Neuronal stem cell (in vitro differentiated cells): ENCODE measurements at regions not wholly inside any gene's neighbourhood (a gene's known extent, or its start where the extent isn't known, plus 50 kb on each side); places are given as distances from the start of the nearest gene placed in this dataset.

Experiments used
- DNase-seq: peaks from one replicate; pipeline ENCODE4 v3.0.0-alpha.2; 2013; ENCODE audit warnings: low spot score
- H2AFZ ChIP-seq: one replicate; pipeline ENCODE4 v1.6.1; 2013; ENCODE audit warnings: mild to moderate bottlenecking, low read length, inconsistent platforms
- H2AK5ac ChIP-seq: 2 replicates; pipeline ENCODE4 v1.6.1; 2013; ENCODE audit warnings: low read depth, mild to moderate bottlenecking, inconsistent platforms, low read length, moderate library complexity, mixed read lengths
- H2BK120ac ChIP-seq: 2 replicates; pipeline ENCODE4 v1.6.1; 2013; ENCODE audit warnings: low read depth, mild to moderate bottlenecking, inconsistent platforms, low read length, moderate library complexity, mixed read lengths
- H2BK12ac ChIP-seq: one replicate; pipeline ENCODE4 v1.6.1; 2013; ENCODE audit warnings: low read length, inconsistent platforms
- H2BK15ac ChIP-seq: 2 replicates; pipeline ENCODE4 v1.6.1; 2013; ENCODE audit warnings: mild to moderate bottlenecking, low read length, inconsistent platforms, mixed read lengths
- H2BK5ac ChIP-seq: one replicate; pipeline ENCODE4 v1.6.1; 2013; ENCODE audit warnings: inconsistent platforms, mild to moderate bottlenecking, low read length, moderate library complexity
- H3K14ac ChIP-seq: one replicate; pipeline ENCODE4 v1.6.1; 2013; ENCODE audit warnings: low read length, inconsistent platforms
- H3K18ac ChIP-seq: 2 replicates; pipeline ENCODE4 v1.6.1; 2013; ENCODE audit warnings: low read length, inconsistent platforms
- H3K23ac ChIP-seq: 2 replicates; pipeline ENCODE4 v1.6.1; 2013; ENCODE audit warnings: low read depth, mild to moderate bottlenecking, mixed read lengths, low read length, inconsistent platforms; ENCODE audit not compliant: poor library complexity
- H3K27ac ChIP-seq: replicated peaks from 3 replicates; pipeline ENCODE4 v1.5.1; 2013; ENCODE audit warnings: low read length, inconsistent platforms
- H3K27me3 ChIP-seq, 3 experiments: 2 replicates each; pipeline ENCODE4 v1.6.1; 2013; ENCODE audit warnings: low read length in 3 of 3, mild to moderate bottlenecking in 2 of 3, inconsistent platforms in 1 of 3, low read depth in 1 of 3, mixed read lengths in 1 of 3, moderate library complexity in 1 of 3; ENCODE audit not compliant: control insufficient read depth in 3 of 3, insufficient read depth in 3 of 3
- H3K36me3 ChIP-seq, 2 donors: replicated peaks in 1 of 2; 2 replicates each; pipeline ENCODE4 v1.6.1; 2013; ENCODE audit warnings: low read length in 2 of 2; ENCODE audit not compliant: control insufficient read depth in 2 of 2, insufficient read depth in 2 of 2
- H3K4ac ChIP-seq: 2 replicates; pipeline ENCODE4 v1.6.1; 2013; ENCODE audit warnings: inconsistent platforms, mild to moderate bottlenecking, low read length, moderate library complexity
- H3K4me1 ChIP-seq, 2 donors: 1 replicate in 1 of 2; 2 replicates in 1 of 2; pipeline ENCODE4 v1.6.1; 2013; ENCODE audit warnings: low read length in 2 of 2, low read depth in 1 of 2; ENCODE audit not compliant: control insufficient read depth in 2 of 2, insufficient read depth in 1 of 2
- H3K4me2 ChIP-seq: one replicate; pipeline ENCODE4 v1.6.1; 2013; ENCODE audit warnings: mild to moderate bottlenecking, low read length, inconsistent platforms; ENCODE audit not compliant: insufficient read depth, poor library complexity, severe bottlenecking
- H3K4me3 ChIP-seq, 2 donors: 2 replicates each; pipeline ENCODE4 v1.5.1; 2013; ENCODE audit warnings: low read length in 2 of 2, mild to moderate bottlenecking in 2 of 2, inconsistent platforms in 1 of 2, moderate library complexity in 1 of 2
- H3K79me1 ChIP-seq: one replicate; pipeline ENCODE4 v1.6.1; 2013; ENCODE audit warnings: low read depth, mild to moderate bottlenecking, inconsistent platforms, low read length, moderate library complexity
- H3K9ac ChIP-seq: one replicate; pipeline ENCODE4 v1.6.1; 2013; ENCODE audit warnings: mild to moderate bottlenecking, low read depth, low read length, inconsistent platforms; ENCODE audit not compliant: poor library complexity
- H3K9me3 ChIP-seq, 2 donors: replicated peaks in 1 of 2; 2 replicates each; pipeline versions ENCODE3 to v1.6.1; 2013; ENCODE audit warnings: low read length in 2 of 2, mild to moderate bottlenecking in 2 of 2, inconsistent platforms in 1 of 2, low read depth in 1 of 2, mixed read lengths in 1 of 2, moderate library complexity in 1 of 2; ENCODE audit not compliant: control insufficient read depth in 2 of 2, insufficient read depth in 1 of 2
- H4K8ac ChIP-seq: one replicate; pipeline ENCODE4 v1.6.1; 2013; ENCODE audit warnings: low read depth, mild to moderate bottlenecking, inconsistent platforms, low read length, moderate library complexity
- H4K91ac ChIP-seq: one replicate; pipeline ENCODE4 v1.6.1; 2013; ENCODE audit warnings: low read length, low read depth, mild to moderate bottlenecking, inconsistent platforms; ENCODE audit not compliant: poor library complexity
- WGBS, 2 donors: extraction: QIAGEN DNeasy Blood & Tissue Kit; methylation state at CpG; one replicate each; pipeline ENCODE4 v1.1.7; 2013; ENCODE audit warnings: missing lambda C conversion rate in 2 of 2, mixed read lengths in 1 of 2; ENCODE audit not compliant: insufficient read length in 2 of 2, insufficient replicate concordance in 1 of 2; ENCODE audit errors: extremely low coverage in 2 of 2; 5-methylcytosine and 5-hydroxymethylcytosine counted together

- H3K18ac ChIP-seq: no peak overlapping the region
- no peak overlapping the region for H2BK120ac ChIP-seq
- H3K4me2 ChIP-seq: no peak overlapping the region
- no peaks in the 10 kb centered on the region for H3K27me3 ChIP-seq
- no peak overlapping the region for H3K27ac ChIP-seq
- no peaks in the 10 kb centered on the region for H3K4me1 ChIP-seq
- no peak overlapping the region for H3K4me3 ChIP-seq
- no peak overlapping the region for H2AFZ ChIP-seq
- no peak overlapping the region for H2BK15ac ChIP-seq
- no peak overlapping the region for H4K91ac ChIP-seq
- no peak overlapping the region for H2BK5ac ChIP-seq
- H3K36me3 ChIP-seq: no peaks in the 10 kb centered on the region
- H3K79me1 ChIP-seq: no peaks in the 10 kb centered on the region
- H3K9me3 ChIP-seq: no peaks in the 10 kb centered on the region
- H4K8ac ChIP-seq: no peak overlapping the region
- H3K9ac ChIP-seq: no peak overlapping the region
- no peak overlapping the region for H3K23ac ChIP-seq
- H3K4ac ChIP-seq: no peak overlapping the region
- H2BK12ac ChIP-seq: no peak overlapping the region
- H3K14ac ChIP-seq: no peak overlapping the region
- no peak overlapping the region for H2AK5ac ChIP-seq
- no peak for DNase-seq
- no CpG with 5 or more reads among the region's 3 CpGs for WGBS, 2 donors
Observed at GRCh38 chr13:108084840-108085239, 130.5 kb downstream of the LIG4 start.

GRCh38 chr13:108083056-108083455 lies 132.3 kb downstream of the LIG4 start:
- H2BK5ac ChIP-seq: no peak overlapping the region
- no peaks in the 10 kb centered on the region for H3K9me3 ChIP-seq
- no peaks in the 10 kb centered on the region for H3K36me3 ChIP-seq
- no peak overlapping the region for H4K91ac ChIP-seq
- no peaks in the 10 kb centered on the region for H3K79me1 ChIP-seq
- H3K27me3 ChIP-seq: no peaks in the 10 kb centered on the region
- no peak overlapping the region for H2BK12ac ChIP-seq
- H3K4me1 ChIP-seq: no peaks in the 10 kb centered on the region
- H4K8ac ChIP-seq: no peak overlapping the region
- H3K27ac ChIP-seq: no peak overlapping the region
- H3K9ac ChIP-seq: no peak overlapping the region
- H2AFZ ChIP-seq: no peak overlapping the region
- no peak overlapping the region for H3K4me3 ChIP-seq
- no peak overlapping the region for H3K18ac ChIP-seq
- H3K4me2 ChIP-seq: no peak overlapping the region
- H2AK5ac ChIP-seq: no peak overlapping the region
- no CpG with 5 or more reads among the region's 2 CpGs for WGBS, 2 donors
- H2BK15ac ChIP-seq: no peak overlapping the region
- no peak overlapping the region for H3K23ac ChIP-seq
- no peak overlapping the region for H2BK120ac ChIP-seq
- no peak for DNase-seq
- no peak overlapping the region for H3K14ac ChIP-seq
- H3K4ac ChIP-seq: no peak overlapping the region

GRCh38 chr13:108082481-108082880 lies 132.9 kb downstream of the LIG4 start:
- no peaks in the 10 kb centered on the region for H3K4me1 ChIP-seq
- H2BK15ac ChIP-seq: no peak overlapping the region
- H4K91ac ChIP-seq: no peak overlapping the region
- H3K4ac ChIP-seq: no peak overlapping the region
- no peak overlapping the region for H3K18ac ChIP-seq
- no peaks in the 10 kb centered on the region for H3K36me3 ChIP-seq
- no peak overlapping the region for H3K9ac ChIP-seq
- H3K4me3 ChIP-seq: no peak overlapping the region
- no CpG with 5 or more reads among the region's 4 CpGs for WGBS, 2 donors
- no peaks in the 10 kb centered on the region for H3K79me1 ChIP-seq
- no peak overlapping the region for H3K23ac ChIP-seq
- H2AK5ac ChIP-seq: no peak overlapping the region
- H2BK5ac ChIP-seq: no peak overlapping the region
- no peak overlapping the region for H2BK120ac ChIP-seq
- H3K27me3 ChIP-seq: no peaks in the 10 kb centered on the region
- H3K27ac ChIP-seq: no peak overlapping the region
- H3K4me2 ChIP-seq: no peak overlapping the region
- no peak overlapping the region for H2AFZ ChIP-seq
- H3K9me3 ChIP-seq: no peaks in the 10 kb centered on the region
- H4K8ac ChIP-seq: no peak overlapping the region
- DNase-seq: no peak
- no peak overlapping the region for H3K14ac ChIP-seq
- H2BK12ac ChIP-seq: no peak overlapping the region

GRCh38 chr13:108077284-108077683 lies 138.1 kb downstream of the LIG4 start:
- Histone ChIP-seq H3K4ac (no peak overlapping the region), H3K4me2 (no peak overlapping the region), H2BK15ac (no peak overlapping the region), H3K27me3 (no peaks in the 10 kb centered on the region), H3K9ac (no peak overlapping the region), H4K8ac (no peak overlapping the region), H4K91ac (no peak overlapping the region), H3K36me3 (no peaks in the 10 kb centered on the region), H3K4me1 (no peaks in the 10 kb centered on the region), H3K18ac (no peak overlapping the region), H3K23ac (no peak overlapping the region), H2BK5ac (no peak overlapping the region), H3K79me1 (no peaks in the 10 kb centered on the region), H2AK5ac (no peak overlapping the region), H3K4me3 (no peak overlapping the region), H2BK12ac (no peak overlapping the region), H3K14ac (no peak overlapping the region), H3K27ac (no peak overlapping the region), H3K9me3 (no peaks in the 10 kb centered on the region), H2BK120ac (no peak overlapping the region), H2AFZ (no peak overlapping the region)
- no CpG with 5 or more reads among the region's 1 CpG for WGBS, 2 donors
- DNase-seq: no peak
